Esophagus mucosa (tissue), 1 donor: ENCODE measurements at regions not wholly inside any gene's neighbourhood (a gene's known extent, or its start where the extent isn't known, plus 50 kb on each side); places are given as distances from the start of the nearest gene placed in this dataset.
"Not testable (repeated sequence)": the region's sequence is repeated elsewhere in the genome, so short reads cannot be mapped to it uniquely, and the experiment has no call there.

Experiments
- ATAC-seq: fragments of 200-7000 bp; cut with Tn5 transposase; one replicate; pipeline ENCODE4 v1.9.1; 2020
- donor health status: DM: yes; HTN: yes; CAD: no.

DNA sequence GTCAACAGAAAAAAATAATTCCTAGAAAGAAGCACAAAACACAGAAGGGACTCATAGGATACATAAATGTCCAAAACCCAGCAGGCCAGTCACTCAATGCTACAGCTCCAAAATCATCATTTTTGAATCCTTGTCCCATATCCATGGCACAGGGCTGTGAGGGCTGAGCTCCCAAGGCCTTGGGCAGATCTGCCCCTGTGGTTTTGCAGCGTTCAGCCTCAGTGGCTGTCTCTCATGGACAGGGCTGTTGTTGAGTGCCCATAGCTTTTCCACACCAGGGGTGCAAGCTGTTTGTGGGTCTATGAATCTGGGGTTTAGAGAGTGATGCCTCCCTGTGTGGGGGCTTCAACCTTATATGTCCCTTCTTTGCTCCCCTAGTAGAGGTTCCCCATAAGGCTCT lies 243.2 kb downstream of the CWH43 start:
- not testable (repeated sequence) for ATAC-seq

DNA sequence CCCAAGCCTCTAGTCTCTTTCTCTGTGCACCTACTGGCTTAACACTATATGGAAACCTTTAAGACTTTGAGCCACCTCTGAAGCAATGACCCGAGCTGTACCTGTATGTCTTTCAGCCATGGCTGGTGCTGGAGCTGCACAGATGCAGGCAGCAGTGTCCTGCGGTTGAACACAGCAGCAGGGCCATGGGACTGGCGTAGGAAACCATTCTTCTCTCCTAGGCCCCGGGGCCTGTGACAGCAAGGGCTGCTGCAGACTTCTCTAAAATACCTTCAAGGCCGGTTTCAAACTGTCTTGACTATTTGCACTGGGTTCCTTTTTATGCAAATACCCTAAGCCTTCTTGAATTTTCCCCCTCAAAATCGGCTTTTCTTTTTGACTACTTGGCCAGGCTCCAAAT lies 243.6 kb downstream of the CWH43 start:
- ATAC-seq, result not testable (repeated sequence)

DNA sequence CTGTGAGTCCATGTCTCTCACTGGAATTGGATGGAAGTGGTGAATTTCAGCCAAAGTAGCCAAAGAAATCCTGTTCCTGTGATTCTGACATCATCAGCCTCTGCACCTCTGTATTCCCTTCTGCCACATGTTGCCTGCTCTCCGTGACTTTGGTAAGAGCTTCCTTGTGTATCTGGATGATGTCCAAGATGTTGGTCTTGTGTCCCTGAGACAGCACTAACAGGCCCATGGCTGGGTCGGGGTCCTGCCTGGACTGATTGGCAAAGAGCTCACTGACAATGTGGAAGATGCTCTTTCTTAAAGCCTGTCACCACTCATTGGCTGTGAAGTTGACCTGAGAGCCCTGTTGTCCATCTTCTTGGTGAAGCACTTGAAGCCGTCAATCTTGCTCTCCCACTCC lies 247.3 kb downstream of the CWH43 start:
- ATAC-seq, result not testable (repeated sequence)

DNA sequence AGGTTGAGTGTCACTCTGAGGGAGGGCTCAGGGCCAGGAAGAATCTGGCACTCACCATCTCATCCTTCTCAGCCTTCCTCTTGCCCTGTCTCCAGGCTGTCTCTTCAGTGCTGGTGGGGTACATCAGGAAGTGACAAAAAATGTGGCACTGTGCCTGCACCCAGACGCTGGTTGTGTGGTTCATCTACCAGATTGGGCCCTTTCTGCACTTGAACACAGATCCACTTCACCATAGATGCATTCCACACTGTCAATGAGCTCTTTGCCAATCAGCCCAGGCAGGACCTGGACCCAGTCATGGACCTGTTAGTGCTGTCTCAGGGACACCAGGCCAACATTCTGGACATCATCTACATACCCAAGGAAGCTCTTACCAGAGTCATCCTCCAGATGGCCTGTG lies 247.7 kb downstream of the CWH43 start:
- not testable (repeated sequence) for ATAC-seq

DNA sequence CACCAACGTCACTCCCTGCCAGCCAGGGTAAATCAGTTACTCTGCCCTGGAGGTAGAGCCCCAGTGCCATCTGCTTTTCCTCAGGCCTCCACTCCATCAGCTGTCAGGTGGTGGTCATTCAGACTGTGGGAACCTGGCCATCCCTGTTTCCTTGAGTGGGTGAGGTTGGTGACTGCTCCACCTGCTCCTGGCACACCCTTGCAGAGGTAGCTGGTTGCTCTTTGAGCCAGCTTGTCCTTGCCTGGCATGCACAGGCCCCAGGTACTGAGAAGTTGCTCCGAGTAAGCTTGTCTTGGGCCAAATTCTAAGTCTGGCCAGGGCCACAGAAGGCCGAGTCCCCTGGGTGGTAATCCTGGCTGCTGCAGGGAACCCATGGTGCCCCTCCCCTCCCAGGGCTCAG lies 248.3 kb downstream of the CWH43 start:
- not testable (repeated sequence) for ATAC-seq

DNA sequence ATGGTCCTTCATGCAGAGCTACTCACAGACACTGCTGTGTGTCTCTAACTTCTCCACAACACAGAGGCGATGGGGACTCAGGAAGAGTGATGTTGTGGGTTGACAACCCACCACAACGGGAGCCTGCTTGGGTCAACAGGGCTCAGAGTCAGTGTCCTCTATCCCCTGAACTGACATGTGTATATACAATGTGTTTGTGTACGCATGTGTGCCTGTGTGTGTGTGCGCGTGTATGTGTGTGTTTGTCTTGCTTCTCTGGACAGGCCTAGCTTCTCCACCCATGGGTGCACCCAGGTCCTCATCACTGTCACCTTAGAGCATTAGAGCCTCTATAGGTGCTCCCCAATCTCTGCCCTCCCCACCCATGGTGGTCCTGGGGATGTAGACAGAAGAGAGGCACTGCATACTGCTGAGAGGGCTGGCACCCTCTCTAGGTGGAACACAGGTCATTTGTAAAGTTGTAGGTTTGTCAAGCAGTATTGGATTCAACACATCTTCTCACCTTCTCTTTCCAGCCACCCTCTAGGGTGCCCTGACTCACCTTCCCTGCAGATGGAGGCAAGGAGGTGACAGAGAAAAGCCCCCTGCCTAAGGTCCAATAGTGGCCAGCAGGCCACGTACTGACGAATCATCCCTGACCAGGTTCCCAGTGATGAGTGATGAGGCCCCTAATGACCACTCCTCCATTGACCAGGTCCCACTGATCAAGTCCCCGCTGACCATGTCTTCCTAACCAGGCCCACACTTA lies 249.5 kb downstream of the CWH43 start:
- ATAC-seq, result not testable (repeated sequence)

DNA sequence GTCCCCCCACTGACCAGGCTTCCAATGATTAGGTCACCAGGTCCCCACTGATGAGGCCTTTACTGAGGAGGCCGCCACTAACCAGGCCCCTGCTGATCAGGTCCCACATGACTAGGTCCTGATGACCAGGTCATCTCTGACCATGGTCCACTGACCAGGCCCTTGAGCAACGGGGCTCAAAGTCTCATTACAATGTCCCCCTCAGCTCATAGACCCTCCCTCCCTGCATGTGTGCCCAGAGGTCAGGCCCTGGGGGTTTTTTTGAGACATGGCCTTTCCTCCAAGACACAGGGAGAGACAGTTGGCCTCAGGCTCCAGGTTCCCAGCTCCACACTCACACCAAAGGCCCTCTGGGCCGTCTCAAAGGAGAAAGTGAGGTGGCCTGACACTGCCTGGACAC lies 250.4 kb downstream of the CWH43 start:
- not testable (repeated sequence) for ATAC-seq

DNA sequence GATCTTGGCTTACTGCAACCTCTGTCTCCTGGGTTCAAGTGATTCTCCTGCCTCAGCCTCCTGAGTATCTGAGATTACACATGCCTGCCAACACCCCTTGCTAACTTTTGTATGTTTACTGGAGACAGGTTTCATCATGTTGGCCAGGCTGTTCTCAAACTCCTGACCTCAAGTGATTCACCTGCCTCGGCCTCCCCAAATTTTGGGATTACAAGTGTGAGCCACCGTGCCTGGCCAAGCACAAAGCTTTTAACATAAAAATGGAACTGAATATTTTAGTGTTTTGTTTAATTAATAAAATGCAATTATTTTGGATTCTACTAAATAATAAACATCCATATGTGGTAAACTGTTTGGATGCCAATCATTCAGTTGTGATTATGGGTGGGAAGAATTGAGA lies 255.2 kb downstream of the CWH43 start:
- ATAC-seq, result not testable (repeated sequence)

DNA sequence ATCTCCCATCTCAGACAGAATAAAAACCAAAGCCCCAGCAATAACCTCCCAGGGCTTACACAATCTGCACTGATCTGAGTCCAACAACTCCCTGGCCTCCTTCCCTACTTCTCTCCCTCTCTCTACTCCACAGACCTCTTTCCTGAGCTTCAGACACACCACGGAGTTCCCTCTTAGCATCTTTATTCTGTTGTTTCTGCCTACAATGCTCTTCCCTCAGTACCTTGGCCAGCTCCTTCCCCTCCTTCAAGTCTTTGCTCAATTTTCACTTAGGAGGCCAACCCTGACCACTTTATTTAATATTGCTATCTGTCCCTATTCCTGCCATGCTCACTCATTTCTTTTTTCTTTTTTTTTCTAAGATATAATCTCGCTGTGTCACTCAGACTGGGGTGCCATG lies 276.7 kb downstream of the CWH43 start:
- ATAC-seq, result not testable (repeated sequence)

DNA sequence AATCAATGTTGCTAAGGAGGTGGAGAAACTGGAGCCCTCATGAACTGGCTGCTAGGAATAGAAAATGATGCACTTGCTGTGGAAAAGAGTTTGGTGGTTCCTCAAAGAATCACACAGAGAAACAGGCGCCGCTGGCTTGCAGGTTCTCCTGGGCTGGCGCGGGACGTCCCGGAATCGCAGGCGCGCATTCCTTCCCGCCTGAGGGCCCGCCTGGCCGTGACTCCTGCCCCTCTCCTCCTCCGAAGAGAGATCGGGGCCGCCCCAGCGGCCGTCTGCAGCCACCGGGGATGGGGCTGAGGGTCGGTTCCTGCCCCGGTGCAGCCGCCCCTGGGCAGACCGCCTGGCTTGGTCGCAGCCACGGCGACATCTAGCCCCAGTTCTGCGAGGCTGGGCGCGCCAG lies 284.4 kb downstream of the CWH43 start:
- not testable (repeated sequence) for ATAC-seq

DNA sequence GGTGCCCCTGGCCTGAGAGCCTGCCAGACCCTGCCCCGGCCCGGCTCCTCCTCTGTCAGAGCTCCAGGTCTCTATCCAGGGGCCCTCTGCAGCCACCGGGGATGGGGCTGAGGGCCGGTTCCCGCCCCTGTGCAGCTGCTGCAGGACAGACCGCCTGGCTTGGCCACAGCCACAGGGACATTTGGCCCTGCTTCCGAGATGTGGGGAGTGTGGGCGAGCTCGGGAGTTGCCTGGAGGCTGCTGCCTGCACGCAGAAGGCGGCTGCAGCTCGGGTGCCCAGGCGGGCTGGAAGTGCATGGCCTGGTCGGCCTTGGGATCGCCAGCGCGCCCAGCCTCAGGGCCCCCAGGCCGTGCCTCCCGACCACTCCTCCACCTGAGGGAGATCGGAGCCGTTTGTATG lies 284.8 kb downstream of the CWH43 start:
- not testable (repeated sequence) for ATAC-seq

DNA sequence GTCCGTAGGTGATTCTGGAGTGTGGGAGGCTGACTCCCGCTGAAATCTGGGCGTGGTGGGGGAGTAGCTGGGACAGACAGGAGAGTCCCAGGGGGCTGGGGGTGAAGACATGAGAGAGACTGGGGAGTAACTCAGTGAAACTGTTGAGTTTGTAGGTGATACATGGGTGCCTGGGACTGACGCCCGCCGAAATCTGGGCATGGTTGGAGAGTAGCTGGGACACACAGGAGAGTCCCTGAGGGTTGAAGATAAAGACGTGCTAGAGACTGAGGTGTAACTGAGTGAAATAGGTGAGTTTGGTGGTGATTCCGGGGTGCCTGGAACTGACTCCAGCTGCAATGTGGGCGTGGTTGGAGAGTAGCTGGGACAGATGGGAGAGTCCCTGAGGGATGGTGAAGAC lies 299.8 kb downstream of the CWH43 start:
- ATAC-seq, result not testable (repeated sequence)

DNA sequence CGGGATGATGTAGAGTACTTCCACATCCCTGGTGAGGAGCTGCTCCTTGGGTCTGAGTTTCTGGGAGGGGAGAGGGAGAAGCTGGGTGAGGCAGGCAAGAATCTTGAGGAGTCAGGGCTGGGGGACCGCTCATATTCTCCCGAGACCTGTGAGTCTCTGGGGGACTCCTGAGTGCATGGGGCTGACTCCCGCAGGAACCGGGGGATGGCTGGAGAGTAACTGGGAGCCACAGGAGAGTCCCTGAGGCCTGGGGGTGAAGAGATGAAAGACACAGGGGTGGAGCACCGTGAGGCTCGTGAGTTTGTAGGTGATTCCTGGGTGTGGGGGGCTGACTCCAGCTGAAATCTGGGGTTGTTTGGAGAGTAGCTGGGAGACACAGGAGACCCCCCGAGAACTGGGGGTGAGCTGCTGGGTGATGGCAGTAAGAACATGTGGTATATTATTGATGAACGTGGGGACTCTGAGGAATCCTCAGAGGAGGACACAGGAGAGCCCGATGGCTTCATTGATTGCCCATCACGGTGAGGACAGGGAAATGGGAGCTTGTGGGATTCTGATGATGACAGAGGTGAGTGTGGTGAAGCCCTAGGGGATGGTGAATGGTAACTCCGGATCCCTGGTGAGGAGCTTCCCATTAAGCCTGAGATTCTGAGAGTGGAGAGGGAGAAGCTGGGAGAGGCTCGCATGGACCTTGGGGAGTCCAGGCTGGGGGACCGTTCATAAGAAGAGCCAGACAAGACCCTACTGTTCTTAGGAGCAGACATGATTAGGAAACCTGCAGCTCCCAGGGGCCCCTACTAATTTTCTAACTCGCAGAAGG lies 301.1 kb downstream of the CWH43 start:
- not testable (repeated sequence) for ATAC-seq

DNA sequence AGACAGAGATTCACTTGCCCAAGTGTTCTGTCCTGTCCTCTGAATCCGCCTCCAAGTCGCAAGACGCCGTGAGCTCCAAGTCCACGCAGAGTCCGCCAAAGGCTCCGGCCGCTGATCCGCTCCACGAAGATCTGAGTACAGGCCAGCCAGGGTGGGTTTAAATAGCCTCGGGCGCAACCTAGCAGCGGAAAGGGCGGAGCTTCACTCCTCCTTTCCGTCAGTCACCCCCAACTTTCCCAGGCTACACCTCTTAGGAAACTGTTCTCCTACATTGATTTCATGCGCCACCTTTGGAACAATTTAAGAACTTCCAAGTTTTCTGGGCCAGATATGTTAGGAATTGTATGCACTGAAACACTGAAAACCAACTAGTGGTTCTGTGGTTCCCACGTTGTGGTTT lies 301.8 kb downstream of the CWH43 start:
- ATAC-seq, result not testable (repeated sequence)

DNA sequence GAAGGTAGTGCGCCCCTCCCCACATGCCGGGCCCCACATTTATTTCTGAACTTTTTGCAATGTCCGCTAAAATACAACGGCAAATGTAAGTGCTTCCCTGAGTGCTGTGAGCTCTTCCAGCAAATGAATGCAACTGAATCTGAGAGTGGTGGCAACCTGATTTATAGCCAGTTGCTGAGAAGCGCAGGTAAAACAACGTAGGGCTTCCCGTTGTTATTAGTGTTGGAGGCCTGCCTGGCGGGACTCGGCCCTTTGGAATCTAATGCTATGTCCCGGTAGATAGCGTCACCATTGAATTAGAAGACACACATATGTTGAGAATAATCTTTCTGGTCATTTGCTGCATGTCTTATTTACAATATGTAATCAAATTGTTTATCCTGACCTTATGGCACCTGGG lies 302.7 kb downstream of the CWH43 start:
- not testable (repeated sequence) for ATAC-seq

DNA sequence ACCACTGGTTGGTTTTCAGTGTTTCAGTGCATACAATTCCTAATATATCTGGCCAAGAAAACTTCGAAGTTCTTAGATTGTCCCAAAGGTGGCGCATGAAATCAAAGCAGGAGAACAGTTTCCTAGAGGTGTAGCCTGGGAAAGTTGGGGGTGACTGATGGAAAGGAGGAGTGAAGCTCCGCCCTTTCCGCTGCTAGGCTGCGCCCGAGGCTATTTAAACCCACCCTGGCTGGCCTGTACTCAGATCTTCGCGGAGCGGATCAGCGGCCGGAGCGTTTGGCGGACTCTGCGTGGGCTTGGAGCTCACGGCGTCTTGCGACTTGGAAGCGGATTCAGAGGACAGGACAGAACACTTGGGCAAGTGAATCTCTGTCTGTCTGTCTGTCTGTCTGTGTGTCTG lies 328.7 kb downstream of the CWH43 start:
- not testable (repeated sequence) for ATAC-seq

DNA sequence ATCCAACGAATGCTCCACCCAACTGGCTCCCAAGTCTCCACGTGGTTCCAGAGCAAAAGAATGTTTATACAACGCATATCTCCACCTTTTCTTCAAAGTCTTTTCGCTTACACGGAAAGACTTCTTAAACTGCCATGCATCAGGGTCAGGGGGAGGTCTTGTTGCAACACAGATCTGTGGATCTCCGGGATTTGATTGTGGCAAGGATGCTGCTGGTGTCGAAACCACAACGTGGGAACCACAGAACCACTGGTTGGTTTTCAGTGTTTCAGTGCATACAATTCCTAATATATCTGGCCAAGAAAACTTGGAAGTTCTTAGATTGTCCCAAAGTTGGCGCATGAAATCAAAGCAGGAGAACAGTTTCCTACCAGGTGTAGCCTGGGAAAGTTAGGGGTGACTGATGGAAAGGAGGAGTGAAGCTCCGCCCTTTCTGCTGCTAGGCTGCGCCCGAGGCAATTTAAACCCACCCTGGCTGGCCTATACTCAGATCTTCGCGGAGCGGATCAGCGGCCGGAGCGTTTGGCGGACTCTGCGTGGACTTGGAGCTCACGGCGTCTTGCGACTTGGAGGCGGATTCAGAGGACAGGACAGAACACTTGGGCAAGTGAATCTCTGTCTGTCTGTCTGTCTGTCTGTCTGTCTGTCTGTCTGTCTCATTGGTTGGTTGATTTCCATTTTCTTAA lies 334.8 kb downstream of the CWH43 start:
- not testable (repeated sequence) for ATAC-seq

DNA sequence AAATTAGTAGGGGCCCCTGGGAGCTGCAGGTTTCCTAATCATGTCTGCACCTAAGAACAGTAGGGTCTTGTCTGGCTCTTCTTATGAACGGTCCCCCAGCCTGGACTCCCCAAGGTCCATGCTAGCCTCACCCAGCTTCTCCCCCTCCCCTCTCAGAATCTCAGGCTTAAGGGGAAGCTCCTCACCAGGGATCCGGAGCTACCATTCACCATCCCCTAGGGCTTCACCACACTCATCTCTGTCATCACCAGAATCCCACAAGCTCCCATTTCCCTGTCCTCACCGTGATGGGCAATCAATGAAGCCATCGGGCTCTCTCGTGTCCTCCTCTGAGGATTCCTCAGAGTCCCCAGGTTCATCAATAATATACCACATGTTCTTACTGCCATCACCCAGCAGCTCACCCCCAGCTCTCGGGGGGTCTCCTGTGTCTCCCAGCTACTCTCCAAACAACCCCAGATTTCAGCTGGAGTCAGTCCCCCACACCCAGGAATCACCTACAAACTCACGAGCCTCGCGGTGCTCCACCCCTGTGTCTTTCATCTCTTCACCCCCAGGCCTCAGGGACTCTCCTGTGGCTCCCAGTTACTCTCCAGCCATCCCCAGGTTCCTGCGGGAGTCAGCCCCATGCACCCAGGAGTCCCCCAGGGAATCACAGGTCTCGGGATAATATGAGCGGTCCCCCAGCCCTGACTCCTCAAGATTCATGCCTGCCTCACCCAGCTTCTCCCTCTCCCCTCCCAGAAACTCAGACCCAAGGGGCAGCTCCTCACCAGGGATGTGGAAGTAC lies 335.6 kb downstream of the CWH43 start:
- not testable (repeated sequence) for ATAC-seq

DNA sequence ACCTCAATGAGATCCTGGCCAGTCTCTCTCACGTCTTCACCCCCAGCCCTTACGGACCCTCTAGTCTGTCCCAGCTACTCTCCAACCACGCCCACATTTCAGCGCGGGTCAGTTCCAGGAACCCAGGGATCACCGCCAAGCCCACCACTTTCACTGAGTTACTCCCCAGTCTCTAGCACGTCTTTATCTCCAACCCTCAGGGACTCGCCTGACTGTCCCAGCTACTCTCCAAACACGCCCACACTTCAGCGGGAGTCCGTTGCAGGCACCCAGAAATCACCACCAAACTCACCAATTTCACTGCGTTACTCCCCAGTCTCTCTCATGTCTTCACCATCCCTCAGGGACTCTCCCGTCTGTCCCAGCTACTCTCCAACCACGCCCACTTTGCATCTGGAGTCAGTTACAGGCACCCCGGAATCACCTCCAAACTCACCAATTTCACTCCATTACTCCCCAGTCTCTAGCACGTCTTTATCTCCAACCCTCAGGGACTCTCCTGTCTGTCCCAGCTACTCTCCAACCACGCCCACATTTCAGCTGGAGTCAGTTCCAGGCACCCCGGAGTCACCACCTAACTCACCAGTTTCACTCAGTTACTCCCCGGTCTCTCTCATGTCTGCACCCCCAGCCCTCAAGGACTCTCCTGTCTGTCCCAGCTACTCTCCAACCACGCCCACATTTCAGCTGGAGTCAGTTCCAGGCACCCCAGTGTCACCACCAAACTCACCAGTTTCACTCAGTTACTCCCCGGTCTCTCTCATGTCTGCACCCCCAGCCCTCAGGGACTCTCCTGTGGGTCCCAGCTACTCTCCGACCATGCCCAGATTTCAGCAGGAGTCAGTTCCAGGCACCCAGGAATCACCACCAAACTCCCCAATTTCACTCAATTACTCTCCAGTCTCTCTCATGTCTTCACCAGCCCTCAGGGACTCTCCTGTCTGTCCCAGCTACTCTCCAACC lies 336.8 kb downstream of the CWH43 start:
- not testable (repeated sequence) for ATAC-seq

DNA sequence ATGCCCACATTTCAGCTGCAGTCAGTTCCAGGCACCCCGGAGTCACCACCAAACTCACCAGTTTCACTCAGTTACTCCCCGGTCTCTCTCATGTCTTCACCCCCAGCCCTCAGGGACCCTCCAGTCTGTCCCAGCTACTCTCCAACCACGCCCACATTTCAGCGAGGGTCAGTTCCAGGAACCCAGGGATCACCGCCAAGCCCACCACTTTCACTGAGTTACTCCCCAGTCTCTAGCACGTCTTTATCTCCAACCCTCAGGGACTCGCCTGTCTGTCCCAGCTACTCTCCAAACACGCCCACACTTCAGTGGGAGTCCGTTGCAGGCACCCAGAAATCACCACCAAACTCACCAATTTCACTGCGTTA lies 337.5 kb downstream of the CWH43 start:
- not testable (repeated sequence) for ATAC-seq
